Keratinocyte (primary cell): ENCODE measurements at regions not wholly inside any gene's neighbourhood (a gene's known extent, or its start where the extent isn't known, plus 50 kb on each side); places are given as distances from the start of the nearest gene placed in this dataset.

Experiments used
- CTCF ChIP-seq, 3 experiments: IDR thresholded peaks in 1 of 3; conservative IDR thresholded peaks in 1 of 3; optimal IDR thresholded peaks in 1 of 3; 2 replicates in 2 of 3; 3 replicates in 1 of 3; pipeline versions ENCODE3 to v1.5.1; 2011; ENCODE audit warnings: low read length in 3 of 3, mild to moderate bottlenecking in 3 of 3, moderate library complexity in 2 of 3, control low read depth in 1 of 3, inconsistent platforms in 1 of 3; ENCODE audit not compliant: insufficient read depth in 2 of 3; ENCODE audit errors: extremely low read depth in 1 of 3
- EZH2 ChIP-seq: IDR thresholded peaks from one replicate; pipeline ENCODE4 v1.6.1; 2012; ENCODE audit warnings: inconsistent platforms, mild to moderate bottlenecking, low read length, moderate library complexity

- TF ChIP-seq CTCF (optimal IDR thresholded peaks at IDR 0.05 in 1 of 3, IDR thresholded peaks at IDR 0.05 in 1 of 3, conservative IDR thresholded peaks at IDR 0.05 in 1 of 3; ENCODE audit: extremely low read depth in 1 of 3, insufficient read depth in 2 of 3, low read length in 3 of 3): no peak
- TF ChIP-seq EZH2: no peak
These were observed 540.9 kb downstream of the TBC1D22A start for GRCh38 chr22:47303161-47303890.
